H1 (cell line): ENCODE measurements at regions not wholly inside any gene's neighbourhood (a gene's known extent, or its start where the extent isn't known, plus 50 kb on each side); places are given as distances from the start of the nearest gene placed in this dataset.

Source experiments
- CTCF ChIA-PET: fragments of 300-600 bp; sonication (Branson Sonifier 250); formaldehyde crosslinking; loops from one replicate; lab custom pipeline; 2021; ENCODE audit not compliant: partially characterized antibody; lab: Charles Lee
- POLR2A ChIA-PET: fragments of 300-600 bp; sonication (Branson Sonifier 250); formaldehyde crosslinking; loops from one replicate; lab custom pipeline; 2021; ENCODE audit warnings: inconsistent platforms; ENCODE audit not compliant: partially characterized antibody; lab: Charles Lee
- DNase-seq, 2 experiments: peaks; one replicate each; pipeline versions ENCODE4 v3.0.0 to v3.0.0-alpha.2; 2010 to 2022; ENCODE audit warnings: low spot score in 2 of 2, low read depth in 1 of 2, mixed read lengths in 1 of 2
- FAIRE-seq: peaks from 2 replicates; lab custom pipeline; 2011; peaks lifted over from hg19 to GRCh38; lab: Jason Lieb, UNC
- H2AFZ ChIP-seq: 2 replicates; pipeline ENCODE4 v1.8.1; 2012; ENCODE audit warnings: low read length, inconsistent platforms
- H2AK5ac ChIP-seq: 2 replicates; pipeline ENCODE4 v1.6.1; 2013; ENCODE audit warnings: low read depth, low read length
- H2BK120ac ChIP-seq: replicated peaks from 2 replicates; pipeline ENCODE3; 2013; ENCODE audit warnings: low read depth, low read length, inconsistent platforms
- H2BK12ac ChIP-seq: 2 replicates; pipeline ENCODE4 v1.6.1; 2013; ENCODE audit warnings: low read depth, low read length
- H2BK15ac ChIP-seq: 2 replicates; pipeline ENCODE4 v1.6.1; 2013; ENCODE audit warnings: low read length
- H2BK20ac ChIP-seq: 2 replicates; pipeline ENCODE4 v1.6.1; 2013; ENCODE audit warnings: low read length
- H2BK5ac ChIP-seq: 2 replicates; pipeline ENCODE4 v1.6.1; 2013; ENCODE audit warnings: low read depth, low read length
- H3K14ac ChIP-seq: 2 replicates; pipeline ENCODE4 v1.6.1; 2013; ENCODE audit warnings: inconsistent platforms; ENCODE audit not compliant: insufficient read length
- H3K18ac ChIP-seq: 2 replicates; pipeline ENCODE4 v1.6.1; 2013; ENCODE audit warnings: low read length; ENCODE audit errors: extremely low read depth
- H3K23ac ChIP-seq: 2 replicates; pipeline ENCODE4 v1.6.1; 2013; ENCODE audit warnings: inconsistent platforms; ENCODE audit not compliant: insufficient read length
- H3K23me2 ChIP-seq: 2 replicates; pipeline ENCODE4 v1.6.1; 2013; ENCODE audit warnings: low read depth, low read length
- H3K27ac ChIP-seq: 2 replicates; pipeline ENCODE4 v1.6.1; 2011; ENCODE audit warnings: low read depth, low read length, inconsistent platforms
- H3K27me3 ChIP-seq, 4 experiments: replicated peaks in 1 of 4; 1 replicate in 1 of 4; 2 replicates in 3 of 4; pipeline versions ENCODE4 v1.6.1 to v1.8.1; 2011 to 2013; ENCODE audit warnings: low read length in 3 of 4, mild to moderate bottlenecking in 3 of 4, inconsistent platforms in 2 of 4, mixed read lengths in 2 of 4, moderate library complexity in 1 of 4; ENCODE audit not compliant: control insufficient read depth in 3 of 4, insufficient read depth in 3 of 4; ENCODE audit errors: extremely low read depth in 1 of 4
- H3K36me3 ChIP-seq, 4 experiments: 2 replicates each; pipeline versions ENCODE4 v1.6.1 to v1.8.1; 2011 to 2013; ENCODE audit warnings: mild to moderate bottlenecking in 4 of 4, low read length in 3 of 4, moderate library complexity in 2 of 4, control low read depth in 1 of 4, inconsistent platforms in 1 of 4; ENCODE audit not compliant: insufficient read depth in 4 of 4, control insufficient read depth in 2 of 4
- H3K4ac ChIP-seq: replicated peaks from 2 replicates; pipeline ENCODE3; 2013; ENCODE audit warnings: low read length, low read depth, mixed read lengths, inconsistent platforms; ENCODE audit not compliant: insufficient read length
- H3K4me1 ChIP-seq, 4 experiments: replicated peaks in 1 of 4; 1 replicate in 1 of 4; 2 replicates in 3 of 4; pipeline versions ENCODE4 v1.6.1 to v1.8.1; 2011 to 2013; ENCODE audit warnings: low read length in 3 of 4, inconsistent platforms in 2 of 4, mixed read lengths in 1 of 4; ENCODE audit not compliant: insufficient read depth in 4 of 4, control insufficient read depth in 3 of 4
- H3K4me2 ChIP-seq, 2 experiments: 2 replicates each; pipeline versions ENCODE4 v1.6.1 to v1.8.1; 2011 to 2013; ENCODE audit warnings: low read depth in 2 of 2, low read length in 2 of 2, control low read depth in 1 of 2, inconsistent platforms in 1 of 2, mild to moderate bottlenecking in 1 of 2; ENCODE audit not compliant: insufficient read depth in 1 of 2
- H3K4me3 ChIP-seq, 4 experiments: fragments of 200-600, 300-600 bp in 1 of 4; sonication (generic), shearing (Covaris generic), sonication (Bioruptor Twin) in 1 of 4; 2 replicates each; pipeline versions ENCODE4 v1.5.1 to v1.8.1; 2011 to 2016; ENCODE audit warnings: low read length in 4 of 4, low read depth in 3 of 4, control low read depth in 2 of 4, inconsistent platforms in 2 of 4, mild to moderate bottlenecking in 2 of 4, mixed read lengths in 1 of 4, moderate library complexity in 1 of 4; ENCODE audit not compliant: insufficient read depth in 2 of 4; ENCODE audit errors: extremely low read depth in 1 of 4
- H3K56ac ChIP-seq: replicated peaks from 2 replicates; pipeline ENCODE3; 2013; ENCODE audit warnings: low read depth, mild to moderate bottlenecking, mixed read lengths, low read length, inconsistent platforms; ENCODE audit not compliant: insufficient read length
- H3K79me1 ChIP-seq: 2 replicates; pipeline ENCODE4 v1.6.1; 2013; ENCODE audit warnings: low read depth, low read length, control low read depth
- H3K79me2 ChIP-seq, 2 experiments: 2 replicates each; pipeline versions ENCODE4 v1.6.1 to v1.8.1; 2012 to 2013; ENCODE audit warnings: low read length in 2 of 2, mild to moderate bottlenecking in 2 of 2, inconsistent platforms in 1 of 2; ENCODE audit not compliant: insufficient read depth in 2 of 2, control insufficient read depth in 1 of 2
- H3K9ac ChIP-seq, 4 experiments: replicated peaks in 1 of 4; 1 replicate in 1 of 4; 2 replicates in 3 of 4; pipeline versions ENCODE4 v1.6.1 to v1.8.1; 2011 to 2013; ENCODE audit warnings: low read depth in 3 of 4, low read length in 3 of 4, control low read depth in 2 of 4, mild to moderate bottlenecking in 2 of 4, moderate library complexity in 2 of 4, inconsistent platforms in 1 of 4; ENCODE audit errors: extremely low read depth in 1 of 4
- H3K9me3 ChIP-seq, 2 experiments: 2 replicates each; pipeline versions ENCODE4 v1.6.1 to v1.8.1; 2012 to 2013; ENCODE audit warnings: mild to moderate bottlenecking in 2 of 2, moderate library complexity in 2 of 2, control low read depth in 1 of 2, inconsistent platforms in 1 of 2, low read depth in 1 of 2, low read length in 1 of 2, mixed read lengths in 1 of 2; ENCODE audit not compliant: insufficient read depth in 2 of 2
- H4K20me1 ChIP-seq, 2 experiments: replicated peaks in 1 of 2; 2 replicates each; pipeline versions ENCODE3 to v1.8.1; 2011 to 2013; ENCODE audit warnings: inconsistent platforms in 2 of 2, low read length in 2 of 2, mild to moderate bottlenecking in 1 of 2; ENCODE audit not compliant: insufficient read depth in 2 of 2, control insufficient read depth in 1 of 2
- H4K5ac ChIP-seq: 2 replicates; pipeline ENCODE4 v1.6.1; 2013; ENCODE audit warnings: low read length, low read depth, mixed read lengths, inconsistent platforms; ENCODE audit not compliant: insufficient read length
- H4K8ac ChIP-seq: 2 replicates; pipeline ENCODE4 v1.8.0; 2013; ENCODE audit warnings: mild to moderate bottlenecking, moderate library complexity, low read length, inconsistent platforms; ENCODE audit not compliant: insufficient read depth; ENCODE audit errors: extremely low read depth
- H4K91ac ChIP-seq: replicated peaks from 2 replicates; pipeline ENCODE3; 2013; ENCODE audit warnings: low read length, mixed read lengths, inconsistent platforms; ENCODE audit not compliant: insufficient read length
- ASH2L ChIP-seq: fragments of 200-600, 300-600 bp; sonication (generic); IDR thresholded peaks from one replicate; pipeline ENCODE4 v1.7.1; 2017; ENCODE audit warnings: low read length
- MAX ChIP-seq: IDR thresholded peaks from 2 replicates; pipeline ENCODE4 v1.6.1; 2012; ENCODE audit warnings: inconsistent platforms
- SIN3A ChIP-seq, 2 experiments: IDR thresholded peaks in 1 of 2; conservative IDR thresholded peaks in 1 of 2; 2 replicates each; pipeline ENCODE4 v1.6.1; 2011 to 2012; ENCODE audit warnings: low read length in 2 of 2, improper control_type of control experiment in 1 of 2, low read depth in 1 of 2, mild to moderate bottlenecking in 1 of 2
- TAF7 ChIP-seq: optimal IDR thresholded peaks from 2 replicates; pipeline ENCODE3; 2011; ENCODE audit warnings: low read depth, mild to moderate bottlenecking, inconsistent platforms, low read length, moderate library complexity, borderline replicate concordance
- WGBS, 2 experiments: shearing (Covaris generic) in 1 of 2; methylation state at CpG; one replicate each; pipeline versions ENCODE4 v1.1.6 to v1.1.7; 2013 to 2015; ENCODE audit warnings: low lambda C conversion rate in 2 of 2, mixed read lengths in 2 of 2, inconsistent platforms in 1 of 2, low coverage in 1 of 2, missing lambda C conversion rate in 1 of 2; ENCODE audit not compliant: insufficient replicate concordance in 2 of 2, insufficient coverage in 1 of 2, insufficient read length in 1 of 2; ENCODE audit errors: extremely low coverage in 1 of 2, missing lambda C conversion rate in 1 of 2; 5-methylcytosine and 5-hydroxymethylcytosine counted together

- Histone ChIP-seq H2BK5ac (no peak overlapping the region), H2BK15ac (no peak overlapping the region), H2BK20ac (no peak overlapping the region), H4K20me1 (no peaks in the 10 kb centered on the region), H2AK5ac (no peak overlapping the region), H3K4me2 (no peak overlapping the region), H2BK120ac (no peak overlapping the region), H2BK12ac (no peak overlapping the region), H3K9me3 (no peaks in the 10 kb centered on the region), H4K8ac (no peak overlapping the region), H3K4me1 (no peaks in the 10 kb centered on the region), H2AFZ (no peak overlapping the region), H3K79me1 (no peaks in the 10 kb centered on the region), H4K5ac (no peak overlapping the region), H3K4ac (no peak overlapping the region), H3K27me3 (no peaks in the 10 kb centered on the region), H4K91ac (no peak overlapping the region), H3K79me2 (no peaks in the 10 kb centered on the region), H3K23me2 (no peaks in the 10 kb centered on the region), H3K9ac (no peak overlapping the region), H3K27ac (no peak overlapping the region), H3K18ac (no peak overlapping the region), H3K36me3 (no peaks in the 10 kb centered on the region), H3K14ac (no peak overlapping the region), H3K56ac (no peak overlapping the region), H3K4me3 (no peak overlapping the region), H3K23ac (no peak overlapping the region)
- DNase-seq (no peak), FAIRE-seq (no peak)
- TF ChIP-seq TAF7 (no peak), SIN3A (conservative IDR thresholded peaks at IDR 0.05 in 1 of 2, IDR thresholded peaks at IDR 0.05 in 1 of 2; ENCODE audit: low read depth in 1 of 2, low read length in 2 of 2) (no peak), MAX (no peak), ASH2L (no peak)
- WGBS, 2 experiments: 71% methylated on average over 1 of the region's 1 CpG; no CpG with 5 or more reads in 1 of the 2 experiments
- POLR2A ChIA-PET: no interaction called here
- CTCF ChIA-PET: no interaction called here
These were observed 197.0 kb upstream of the SLITRK2 start for GRCh38 chrX:145620666-145621065.
